Erythroblast (primary cell): ENCODE measurements at regions not wholly inside any gene's neighbourhood (a gene's known extent, or its start where the extent isn't known, plus 50 kb on each side); places are given as distances from the start of the nearest gene placed in this dataset.

Source experiments
- GATA1 ChIP-seq: IDR thresholded peaks from 2 replicates; pipeline ENCODE4 v1.6.1; 2011; ENCODE audit warnings: low read depth, mild to moderate bottlenecking, control low read depth, low read length, moderate library complexity
- POLR2A ChIP-seq: IDR thresholded peaks from 2 replicates; pipeline ENCODE4 v1.6.1; 2011; ENCODE audit warnings: mild to moderate bottlenecking, low read length

DNA sequence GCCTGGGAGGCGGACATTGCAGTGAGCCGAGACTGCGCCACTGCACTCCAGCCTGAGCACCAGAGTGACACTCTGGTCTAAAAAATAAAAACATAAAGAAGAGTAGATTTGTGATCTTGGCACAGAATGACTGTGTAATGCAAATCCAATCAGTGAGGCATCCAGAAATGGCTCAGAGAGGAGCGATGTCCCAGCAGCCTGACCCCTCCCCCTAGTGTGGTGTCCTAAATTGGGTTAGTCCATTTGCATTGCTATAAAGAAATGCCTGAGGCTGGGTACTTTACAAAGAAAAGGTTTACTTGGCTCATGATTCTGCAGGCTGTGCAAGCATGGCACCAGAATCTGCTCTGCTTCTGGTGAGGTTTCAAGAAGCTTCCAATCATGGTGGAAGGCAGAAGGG is 59.1 kb upstream of the ZNF30 start:
- TF ChIP-seq POLR2A, result no peak
- no peak for TF ChIP-seq GATA1
